Nucleus accumbens (tissue), 56 donors: ENCODE measurements at regions not wholly inside any gene's neighbourhood (a gene's known extent, or its start where the extent isn't known, plus 50 kb on each side); places are given as distances from the start of the nearest gene placed in this dataset.

Experiments used
- DNase-seq, 56 donors: peaks; one replicate each; lab custom pipeline; 2025; lab: John Stamatoyannopoulos, UW

GRCh38 chr2:58967736-58968135 lies 726.6 kb upstream of the FANCL start:
- peak in 3 of 56 donors; percentile 2 to 14 (median 13) for DNase-seq

GRCh38 chr2:58965602-58966001 lies 724.5 kb upstream of the FANCL start:
- no peak for DNase-seq

- DNase-seq: no peak
These were observed 718.9 kb upstream of the FANCL start for GRCh38 chr2:58959996-58960395.

- DNase-seq: no peak
These were observed 716.2 kb upstream of the FANCL start for GRCh38 chr2:58957188-58957840.

GRCh38 chr2:58954880-58955385 lies 713.8 kb upstream of the FANCL start:
- DNase-seq: no peak

- no peak for DNase-seq
These were observed 710.6 kb upstream of the FANCL start for GRCh38 chr2:58951722-58952121.

- DNase-seq: no peak
These were observed 709.8 kb upstream of the FANCL start for GRCh38 chr2:58950795-58951462.

- no peak for DNase-seq
These were observed 698.3 kb upstream of the FANCL start for GRCh38 chr2:58939388-58939787.

- DNase-seq: no peak
These were observed 697.9 kb upstream of the FANCL start for GRCh38 chr2:58938988-58939387.

- DNase-seq: no peak
These were observed 691.7 kb upstream of the FANCL start for GRCh38 chr2:58932801-58933200.

- peak in 4 of 56 donors; percentile 2 to 28 (median 4) for DNase-seq
These were observed 689.4 kb upstream of the FANCL start for GRCh38 chr2:58930537-58930936.

GRCh38 chr2:58928973-58929372 lies 687.8 kb upstream of the FANCL start:
- DNase-seq: no peak

GRCh38 chr2:58928391-58928790 lies 687.3 kb upstream of the FANCL start:
- no peak for DNase-seq

- DNase-seq: no peak
These were observed 685.0 kb upstream of the FANCL start for GRCh38 chr2:58926112-58926511.

GRCh38 chr2:58925676-58926081 lies 684.6 kb upstream of the FANCL start:
- peak in 17 of 56 donors; percentile 5 to 47 (median 16) for DNase-seq

- DNase-seq: no peak
These were observed 682.7 kb upstream of the FANCL start for GRCh38 chr2:58923869-58924268.

GRCh38 chr2:58922245-58922644 lies 681.1 kb upstream of the FANCL start:
- DNase-seq: no peak

GRCh38 chr2:58921676-58922075 lies 680.6 kb upstream of the FANCL start:
- DNase-seq: no peak

- DNase-seq: no peak
These were observed 678.9 kb upstream of the FANCL start for GRCh38 chr2:58920001-58920400.

GRCh38 chr2:58919316-58919715 lies 678.2 kb upstream of the FANCL start:
- no peak for DNase-seq

- no peak for DNase-seq
These were observed 677.0 kb upstream of the FANCL start for GRCh38 chr2:58918141-58918540.

GRCh38 chr2:58917596-58917995 lies 676.5 kb upstream of the FANCL start:
- no peak for DNase-seq
